OCI-LY1 (cell line): ENCODE measurements at regions not wholly inside any gene's neighbourhood (a gene's known extent, or its start where the extent isn't known, plus 50 kb on each side); places are given as distances from the start of the nearest gene placed in this dataset.
"Not testable (repeated sequence)": the region's sequence is repeated elsewhere in the genome, so short reads cannot be mapped to it uniquely, and the experiment has no call there.

Source experiments
- H2AFZ ChIP-seq: fragments of 200-600 bp; sonication (generic), shearing (Covaris generic); 2 replicates; pipeline ENCODE4 v1.6.0; 2014; ENCODE audit warnings: antibody characterized with exemption, mild to moderate bottlenecking, low read length
- H3F3A ChIP-seq: fragments of 200-600 bp; sonication (generic), shearing (Covaris generic); 2 replicates; pipeline ENCODE4 v1.6.0; 2014; ENCODE audit warnings: mild to moderate bottlenecking, antibody characterized with exemption, low read length, moderate library complexity; ENCODE audit not compliant: insufficient read depth
- H3K27ac ChIP-seq: fragments of 200-600 bp; sonication (generic); 2 replicates; pipeline ENCODE4 v1.5.1; 2014; ENCODE audit warnings: low read length, mixed run types, mild to moderate bottlenecking, low read depth; ENCODE audit not compliant: poor library complexity, severe bottlenecking
- H3K27me3 ChIP-seq: fragments of 200-600 bp; sonication (generic); 2 replicates; pipeline ENCODE4 v1.6.0; 2014; ENCODE audit warnings: antibody characterized with exemption, mild to moderate bottlenecking, low read length, moderate library complexity; ENCODE audit not compliant: insufficient read depth
- H3K36me3 ChIP-seq: fragments of 200-600 bp; sonication (generic); 2 replicates; pipeline ENCODE4 v1.6.1; 2014; ENCODE audit warnings: mild to moderate bottlenecking, antibody characterized with exemption, low read length, moderate library complexity, mixed read lengths; ENCODE audit not compliant: insufficient read depth
- H3K4me1 ChIP-seq: fragments of 200-600 bp; sonication (generic); 2 replicates; pipeline ENCODE4 v1.5.1; 2014; ENCODE audit warnings: mild to moderate bottlenecking, low read length, moderate library complexity; ENCODE audit not compliant: insufficient read depth, severe bottlenecking
- H3K4me2 ChIP-seq: fragments of 200-600 bp; sonication (generic), shearing (Covaris generic); 2 replicates; pipeline ENCODE4 v1.6.1; 2014; ENCODE audit warnings: low read length
- H3K4me3 ChIP-seq: fragments of 200-600 bp; sonication (generic); 2 replicates; pipeline ENCODE4 v1.5.1; 2014; ENCODE audit warnings: low read length, low read depth, mild to moderate bottlenecking, mixed read lengths; ENCODE audit not compliant: poor library complexity, severe bottlenecking
- H3K79me2 ChIP-seq: fragments of 200-600 bp; shearing (Covaris generic); 2 replicates; pipeline ENCODE4 v1.6.1; 2016; ENCODE audit warnings: mixed run types, low read length, mixed read lengths; ENCODE audit not compliant: insufficient read depth
- H3K9ac ChIP-seq: fragments of 200-600 bp; sonication (generic), shearing (Covaris generic); 2 replicates; pipeline ENCODE4 v1.6.1; 2014; ENCODE audit warnings: mild to moderate bottlenecking, low read length, mixed read lengths
- H3K9me2 ChIP-seq: fragments of 200-600 bp; sonication (generic), shearing (Covaris generic); 2 replicates; pipeline ENCODE4 v1.6.1; 2014; ENCODE audit warnings: low read depth, mild to moderate bottlenecking, low read length, mixed read lengths
- H3K9me3 ChIP-seq: fragments of 200-600 bp; shearing (Covaris generic); 2 replicates; pipeline ENCODE4 v1.6.1; 2014; ENCODE audit warnings: low read length, mixed read lengths
- H4K20me1 ChIP-seq: fragments of 200-600 bp; sonication (generic), shearing (Covaris generic); 2 replicates; pipeline ENCODE4 v1.6.0; 2016; ENCODE audit warnings: mild to moderate bottlenecking, low read length; ENCODE audit not compliant: insufficient read depth
- EZH2 ChIP-seq: fragments of 200-600 bp; sonication (generic), shearing (Covaris generic); IDR thresholded peaks from 2 replicates; pipeline ENCODE4 v1.8.0; 2017; ENCODE audit warnings: borderline replicate concordance, mixed run types, mild to moderate bottlenecking, antibody characterized with exemption, low read length, moderate library complexity, mixed read lengths
- TF ChIP-seq, protein P1 (sequence below): fragments of 200-600 bp; sonication (generic), shearing (Covaris generic); IDR thresholded peaks from 2 replicates; pipeline ENCODE4 v1.5.1; 2017; ENCODE audit warnings: mild to moderate bottlenecking, antibody characterized with exemption, low read length, moderate library complexity, mixed read lengths

DNA sequence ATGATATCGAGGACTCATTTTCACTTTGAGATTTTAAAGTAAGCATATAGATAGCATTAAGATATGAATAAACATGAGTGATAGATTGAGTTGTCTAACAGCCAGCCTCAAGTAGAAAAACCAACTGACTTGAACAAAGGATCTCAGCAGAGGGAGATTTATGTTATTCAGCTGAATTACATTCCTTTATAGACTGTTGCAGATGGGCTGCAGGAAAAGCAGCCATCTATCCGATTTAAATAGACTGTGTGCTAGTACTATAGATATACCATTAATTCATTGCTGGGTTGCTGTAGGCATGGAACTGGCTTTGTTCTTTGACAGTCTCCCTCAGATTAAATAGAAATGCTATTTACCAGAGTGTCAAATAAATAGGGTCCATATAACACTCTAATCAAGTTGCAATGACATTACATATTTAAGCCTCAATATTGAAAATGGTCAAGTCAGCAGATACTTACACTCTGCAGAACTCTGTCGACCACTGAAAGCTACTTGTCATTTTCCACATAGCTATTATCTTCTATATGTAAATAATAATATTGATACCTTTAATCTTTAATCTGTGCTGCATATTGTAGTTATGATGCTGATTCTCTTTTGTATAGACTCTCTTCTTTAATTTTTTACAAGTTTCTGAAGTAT, 750.8 kb downstream of the CENPC start:
- no peaks in the 10 kb centered on the region for H3K9me2 ChIP-seq
- H3K9ac ChIP-seq = no peak overlapping the region
- H3K4me2 ChIP-seq = no peak overlapping the region
- no peaks in the 10 kb centered on the region for H3K4me1 ChIP-seq
- H3K27me3 ChIP-seq = no peaks in the 10 kb centered on the region
- H2AFZ ChIP-seq = no peak overlapping the region
- TF ChIP-seq, protein P1, sequence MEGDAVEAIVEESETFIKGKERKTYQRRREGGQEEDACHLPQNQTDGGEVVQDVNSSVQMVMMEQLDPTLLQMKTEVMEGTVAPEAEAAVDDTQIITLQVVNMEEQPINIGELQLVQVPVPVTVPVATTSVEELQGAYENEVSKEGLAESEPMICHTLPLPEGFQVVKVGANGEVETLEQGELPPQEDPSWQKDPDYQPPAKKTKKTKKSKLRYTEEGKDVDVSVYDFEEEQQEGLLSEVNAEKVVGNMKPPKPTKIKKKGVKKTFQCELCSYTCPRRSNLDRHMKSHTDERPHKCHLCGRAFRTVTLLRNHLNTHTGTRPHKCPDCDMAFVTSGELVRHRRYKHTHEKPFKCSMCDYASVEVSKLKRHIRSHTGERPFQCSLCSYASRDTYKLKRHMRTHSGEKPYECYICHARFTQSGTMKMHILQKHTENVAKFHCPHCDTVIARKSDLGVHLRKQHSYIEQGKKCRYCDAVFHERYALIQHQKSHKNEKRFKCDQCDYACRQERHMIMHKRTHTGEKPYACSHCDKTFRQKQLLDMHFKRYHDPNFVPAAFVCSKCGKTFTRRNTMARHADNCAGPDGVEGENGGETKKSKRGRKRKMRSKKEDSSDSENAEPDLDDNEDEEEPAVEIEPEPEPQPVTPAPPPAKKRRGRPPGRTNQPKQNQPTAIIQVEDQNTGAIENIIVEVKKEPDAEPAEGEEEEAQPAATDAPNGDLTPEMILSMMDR = no peak
- TF ChIP-seq EZH2 = no peak
- no peaks in the 10 kb centered on the region for H3K79me2 ChIP-seq
- no peaks in the 10 kb centered on the region for H4K20me1 ChIP-seq
- H3K9me3 ChIP-seq = no peaks in the 10 kb centered on the region
- H3F3A ChIP-seq = no peaks in the 10 kb centered on the region
- H3K27ac ChIP-seq = no peak overlapping the region
- no peaks in the 10 kb centered on the region for H3K36me3 ChIP-seq
- no peak overlapping the region for H3K4me3 ChIP-seq

DNA sequence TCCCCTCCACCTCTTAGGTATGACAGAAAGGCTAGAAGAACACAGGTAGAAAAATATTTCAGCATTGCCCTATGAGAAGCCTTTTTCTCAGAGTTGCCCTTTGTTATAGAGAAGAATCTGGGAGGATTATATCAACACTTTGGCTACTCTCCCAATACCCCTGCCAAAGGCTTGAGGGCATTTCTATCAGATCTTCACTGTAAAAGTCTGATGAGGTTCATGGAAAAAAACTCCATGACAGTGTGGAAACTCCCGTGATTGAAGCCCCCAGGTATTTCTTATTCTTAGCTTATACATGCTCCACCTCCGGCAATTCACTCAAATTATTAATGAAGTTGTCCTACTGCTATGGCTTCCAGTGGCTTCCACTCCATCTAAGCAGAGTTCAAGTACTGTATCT, 753.6 kb downstream of the CENPC start:
- H3K4me1 ChIP-seq = no peaks in the 10 kb centered on the region
- no peak overlapping the region for H3K4me3 ChIP-seq
- no peaks in the 10 kb centered on the region for H3K9me2 ChIP-seq
- H3K9me3 ChIP-seq = no peaks in the 10 kb centered on the region
- H4K20me1 ChIP-seq = no peaks in the 10 kb centered on the region
- H3K27me3 ChIP-seq = no peaks in the 10 kb centered on the region
- TF ChIP-seq, protein P1 = no peak
- TF ChIP-seq EZH2 = no peak
- no peak overlapping the region for H3K9ac ChIP-seq
- no peaks in the 10 kb centered on the region for H3K79me2 ChIP-seq
- H3K4me2 ChIP-seq = no peak overlapping the region
- no peak overlapping the region for H2AFZ ChIP-seq
- no peaks in the 10 kb centered on the region for H3F3A ChIP-seq
- H3K36me3 ChIP-seq = no peaks in the 10 kb centered on the region
- H3K27ac ChIP-seq = no peak overlapping the region

DNA sequence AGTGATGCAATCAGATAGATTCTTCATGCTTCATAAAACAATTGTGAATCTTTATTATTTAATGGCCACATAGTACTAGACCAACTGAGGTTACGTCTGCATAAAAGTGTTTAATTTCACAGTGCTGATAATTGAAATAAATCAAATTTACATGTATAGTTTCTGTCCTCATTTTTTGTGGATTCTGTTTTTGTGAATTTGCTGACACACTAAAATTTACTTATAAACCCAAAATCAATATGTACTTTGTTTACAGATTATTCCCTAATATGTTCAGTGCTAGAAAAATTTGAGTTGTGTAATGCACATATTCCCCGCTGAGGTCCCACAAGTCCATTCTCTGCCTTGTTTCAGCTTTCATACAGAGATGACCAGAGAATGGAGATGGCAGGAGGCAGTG, 759.8 kb downstream of the CENPC start:
- H3K9ac ChIP-seq = no peak overlapping the region
- no peaks in the 10 kb centered on the region for H3F3A ChIP-seq
- H3K4me2 ChIP-seq = no peak overlapping the region

DNA sequence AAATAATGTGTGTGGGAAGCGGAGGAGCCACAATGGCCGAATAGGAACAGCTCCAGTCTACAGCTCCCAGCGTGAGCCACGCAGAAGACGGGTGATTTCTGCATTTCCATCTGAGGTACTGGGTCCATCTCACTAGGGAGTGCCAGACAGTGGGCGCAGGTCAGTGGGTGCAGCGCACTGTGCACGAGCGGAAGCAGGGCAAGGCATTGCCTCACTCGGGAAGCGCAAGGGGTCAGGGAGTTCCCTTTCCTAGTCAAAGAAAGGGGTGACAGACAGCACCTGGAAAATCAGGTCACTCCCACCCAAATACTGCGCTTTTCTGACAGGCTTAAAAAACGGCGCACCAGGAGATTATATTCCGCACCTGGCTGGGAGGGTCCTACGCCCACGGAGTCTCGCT, 762.6 kb downstream of the CENPC start:
- not testable (repeated sequence) for H3K9me3 ChIP-seq, H3K27ac ChIP-seq, H3K4me2 ChIP-seq, H3F3A ChIP-seq, H3K36me3 ChIP-seq, H3K9ac ChIP-seq, H4K20me1 ChIP-seq, H2AFZ ChIP-seq, H3K27me3 ChIP-seq, H3K4me3 ChIP-seq, H3K79me2 ChIP-seq, H3K4me1 ChIP-seq, H3K9me2 ChIP-seq

More for the DNA sequence above, 759.8 kb downstream of the CENPC start:
- H3K79me2 ChIP-seq = no peaks in the 10 kb centered on the region
- H2AFZ ChIP-seq = no peak overlapping the region
- no peak overlapping the region for H3K27ac ChIP-seq
- no peak for TF ChIP-seq EZH2
- TF ChIP-seq, protein P1 = no peak
- H3K27me3 ChIP-seq = no peaks in the 10 kb centered on the region
- H3K9me2 ChIP-seq = no peaks in the 10 kb centered on the region
- no peaks in the 10 kb centered on the region for H4K20me1 ChIP-seq
- no peaks in the 10 kb centered on the region for H3K9me3 ChIP-seq
- H3K4me1 ChIP-seq = no peaks in the 10 kb centered on the region
- H3K36me3 ChIP-seq = no peaks in the 10 kb centered on the region
- H3K4me3 ChIP-seq = no peak overlapping the region
